Lung microvascular endothelial cell (primary cell): ENCODE measurements at regions not wholly inside any gene's neighbourhood (a gene's known extent, or its start where the extent isn't known, plus 50 kb on each side); places are given as distances from the start of the nearest gene placed in this dataset.

ENCODE experiments used
- DNase-seq, 2 donors: peaks; one replicate each; pipeline versions ENCODE4 v3.0.0 to v3.0.0-alpha.2; 2010; ENCODE audit warnings: low read depth in 2 of 2

DNA sequence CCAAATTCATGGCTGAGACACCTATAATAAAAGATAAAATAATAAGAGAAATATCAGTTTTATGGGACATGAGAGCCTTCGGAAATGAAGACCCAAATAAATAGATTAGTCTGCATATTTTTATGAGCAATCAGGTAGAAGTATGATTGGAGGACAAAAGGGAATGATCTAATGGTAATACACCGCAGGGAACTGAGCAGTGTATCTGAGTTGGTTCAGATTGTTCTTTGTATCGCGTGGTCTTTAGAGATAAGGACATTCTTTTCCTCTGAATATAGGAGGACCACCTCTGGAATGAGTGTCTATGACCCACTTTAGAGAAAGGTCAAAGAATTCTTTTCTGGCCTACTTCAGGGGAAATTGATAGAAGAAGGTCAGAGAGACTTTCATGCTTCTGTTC lies 801.8 kb upstream of the CHD1 start:
- peak in 1 of 2 donors; percentile 3 for DNase-seq

DNA sequence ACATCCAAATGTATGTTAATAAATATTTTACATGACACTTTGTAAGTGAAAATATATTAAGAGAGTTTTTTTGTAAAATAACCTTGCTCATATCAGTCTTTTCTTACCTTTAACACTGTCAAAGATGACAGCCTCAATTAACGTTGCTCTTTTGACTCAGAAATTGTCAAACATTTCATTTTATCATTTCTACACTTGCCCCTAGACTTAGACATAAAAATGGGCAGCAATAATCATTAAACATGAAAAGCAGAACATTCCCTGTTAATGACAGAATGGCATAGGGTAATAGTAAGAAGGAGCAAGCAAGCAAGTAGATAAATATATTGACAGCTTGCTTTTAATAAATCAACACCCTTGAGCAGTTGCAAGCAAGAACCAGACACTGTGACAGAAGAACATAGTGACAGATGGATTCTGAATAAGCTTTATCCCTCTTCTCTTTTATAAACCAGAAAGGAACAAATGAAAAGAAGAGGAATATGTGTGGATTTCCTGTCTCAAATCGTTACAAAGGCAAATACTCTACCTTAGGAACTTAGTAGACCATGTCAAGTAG lies 796.0 kb upstream of the CHD1 start:
- DNase-seq: no peak

DNA sequence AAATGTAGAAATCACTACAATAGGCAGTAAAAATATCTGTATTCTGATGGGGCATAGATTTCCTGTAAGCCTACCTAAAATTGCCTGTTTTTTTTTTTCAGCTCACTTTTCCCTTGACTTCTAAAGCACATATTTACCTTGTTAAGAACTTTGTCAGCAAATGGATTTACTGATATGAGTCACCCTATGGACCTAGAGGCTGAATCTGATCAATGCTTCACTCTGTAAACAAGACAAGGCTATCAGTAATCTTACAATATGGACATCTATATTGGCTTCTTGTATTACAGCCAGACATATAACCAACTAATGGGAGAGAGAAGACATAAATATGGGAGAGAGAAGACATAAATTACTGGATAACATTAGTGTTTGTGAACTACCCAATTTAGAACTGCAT lies 792.7 kb upstream of the CHD1 start:
- DNase-seq: no peak

DNA sequence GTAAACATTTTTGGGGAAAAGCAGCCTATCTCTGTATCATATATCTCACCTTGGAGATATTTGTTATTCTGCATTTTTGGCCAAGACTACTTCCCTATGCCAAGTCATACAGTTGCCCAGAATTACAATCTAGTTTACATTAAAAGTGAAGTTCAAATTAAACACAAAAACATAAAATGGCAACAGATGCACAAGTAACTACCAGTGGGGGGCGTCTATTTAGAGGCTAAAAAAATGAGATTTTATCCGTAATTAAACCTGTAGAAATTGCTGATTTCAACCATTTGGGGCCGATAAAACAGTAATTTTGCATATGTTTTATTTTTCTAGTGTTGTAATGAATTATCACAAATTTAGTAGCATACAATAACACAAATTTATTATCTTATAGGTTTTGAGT lies 787.1 kb upstream of the CHD1 start:
- DNase-seq: no peak

DNA sequence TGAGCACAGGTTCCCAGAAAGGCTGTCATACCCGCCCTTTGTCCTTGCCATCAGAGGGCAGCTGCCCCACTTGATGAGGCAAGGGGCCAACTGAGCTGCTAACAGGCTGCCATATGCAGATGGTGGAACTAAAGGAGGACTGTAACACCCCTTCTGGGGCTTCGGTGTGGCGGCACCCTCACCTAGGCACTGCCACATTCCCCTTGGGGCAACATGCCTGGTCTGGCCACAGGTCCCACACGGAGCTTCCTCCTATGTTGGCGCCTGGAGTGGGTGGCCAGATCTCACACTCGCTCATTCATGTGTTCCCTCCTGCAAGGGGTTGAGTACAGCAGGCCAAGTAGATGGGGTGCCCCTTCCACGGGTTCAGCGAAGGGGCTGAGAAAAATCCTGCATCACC lies 777.4 kb upstream of the CHD1 start:
- no peak for DNase-seq

DNA sequence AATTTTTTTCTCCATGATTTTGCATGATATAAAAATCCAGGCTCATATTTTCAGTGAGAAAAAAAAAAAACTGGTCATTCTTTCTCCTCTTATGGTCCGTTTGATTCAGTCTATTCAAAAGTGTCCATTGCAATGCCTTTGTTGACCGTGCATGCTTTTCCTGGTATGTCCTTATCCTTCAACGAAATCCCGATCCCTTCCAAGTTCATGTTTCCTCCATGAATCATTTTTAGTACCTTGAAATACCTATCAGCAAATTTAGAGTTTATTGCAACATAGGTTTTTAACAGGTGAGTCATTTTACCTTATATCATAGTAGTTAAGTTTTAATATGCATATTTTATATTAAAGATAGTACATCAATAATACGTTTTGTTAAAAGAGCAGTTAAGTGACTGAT lies 773.8 kb upstream of the CHD1 start:
- DNase-seq: no peak

DNA sequence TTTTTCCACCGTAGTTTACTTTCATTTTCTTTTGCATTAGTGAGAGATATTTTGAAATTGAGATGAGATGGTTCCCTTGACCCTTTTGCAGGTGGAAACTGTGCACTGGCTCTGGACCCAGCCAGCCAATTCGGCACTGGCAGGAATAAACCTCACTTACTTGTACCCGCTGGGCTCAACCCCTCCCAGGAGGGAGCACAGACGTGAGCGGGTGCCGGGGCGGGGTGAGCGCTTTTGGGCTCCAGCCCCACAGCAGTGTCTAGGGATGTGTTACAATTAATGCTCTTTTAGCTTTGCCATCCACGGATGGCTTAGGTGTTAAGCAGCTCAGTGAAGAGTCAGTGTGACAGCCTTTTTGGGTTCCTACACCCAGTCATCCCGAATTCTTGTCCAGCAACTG lies 766.1 kb upstream of the CHD1 start:
- no peak for DNase-seq

DNA sequence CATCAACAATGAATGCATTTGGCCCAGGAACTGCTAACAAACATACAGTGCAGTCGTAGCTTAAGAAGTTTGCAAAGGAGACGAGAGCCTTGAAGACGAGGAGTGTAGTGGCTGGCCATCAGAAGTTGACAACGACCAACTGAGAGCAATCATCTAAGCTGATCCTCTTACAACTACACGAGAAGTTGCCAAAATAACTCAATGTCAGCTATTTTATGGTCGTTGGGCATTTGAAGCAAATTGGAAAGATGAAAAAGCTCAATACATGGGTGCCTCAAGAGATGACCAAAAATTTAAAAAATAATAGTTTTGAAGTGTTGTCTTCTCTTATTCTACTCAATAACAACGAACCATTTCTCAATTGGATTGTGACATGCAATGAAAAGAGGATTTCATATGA lies 757.7 kb upstream of the CHD1 start:
- DNase-seq: no peak

DNA sequence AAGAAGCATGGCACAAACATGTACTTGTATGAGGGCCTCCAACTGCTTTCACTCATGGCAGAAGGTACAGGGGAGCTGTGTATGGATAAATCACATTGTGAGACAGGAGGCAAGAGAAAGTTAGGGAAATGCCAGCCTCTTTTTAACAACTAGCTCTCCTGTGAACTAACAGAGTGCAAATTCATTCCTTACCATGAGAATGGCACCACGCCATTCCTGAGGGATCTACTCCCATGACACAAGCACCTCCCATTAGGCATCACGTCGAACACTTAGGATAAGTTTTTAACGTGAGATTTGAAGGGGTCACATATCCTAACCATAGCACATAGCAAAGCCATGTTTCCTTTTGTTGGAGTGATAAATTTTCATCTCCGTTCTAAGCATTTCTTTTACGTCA lies 747.2 kb upstream of the CHD1 start:
- DNase-seq: no peak

DNA sequence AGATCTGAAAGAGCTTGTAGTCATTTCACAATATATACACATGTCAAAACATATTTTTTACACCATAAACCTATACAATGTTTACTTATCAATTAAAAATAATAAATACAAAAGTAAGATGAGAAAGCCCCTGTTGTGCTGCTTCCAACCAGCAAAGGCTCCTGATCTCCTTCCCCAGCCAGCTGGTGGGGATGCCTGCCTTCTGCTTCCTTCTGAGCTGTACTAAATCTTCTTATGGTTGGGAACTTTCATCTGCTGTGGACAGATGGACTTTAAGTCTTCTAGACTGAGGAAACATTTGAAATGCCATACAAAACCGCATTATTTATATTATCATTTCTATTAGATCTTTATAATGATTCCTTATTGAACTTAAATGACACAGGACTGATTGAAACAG lies 745.3 kb upstream of the CHD1 start:
- DNase-seq: no peak

DNA sequence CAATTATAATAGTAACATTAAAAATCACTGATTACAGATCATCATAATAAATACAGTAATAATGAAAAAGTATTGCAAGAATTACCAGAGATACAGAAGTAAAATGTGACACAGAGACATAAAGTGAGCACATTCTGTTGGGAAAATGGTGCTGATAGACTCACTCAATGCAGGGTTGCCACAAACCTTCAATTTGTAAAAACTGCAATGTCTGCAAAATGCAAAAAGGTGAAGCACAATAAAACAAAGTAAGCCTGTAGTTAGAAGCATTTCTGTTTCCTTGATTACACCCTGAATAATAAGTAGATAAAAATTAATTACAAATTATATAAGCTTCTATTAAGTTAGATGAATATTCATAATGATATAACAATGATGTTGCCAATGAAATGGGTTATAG lies 736.2 kb upstream of the CHD1 start:
- no peak for DNase-seq

DNA sequence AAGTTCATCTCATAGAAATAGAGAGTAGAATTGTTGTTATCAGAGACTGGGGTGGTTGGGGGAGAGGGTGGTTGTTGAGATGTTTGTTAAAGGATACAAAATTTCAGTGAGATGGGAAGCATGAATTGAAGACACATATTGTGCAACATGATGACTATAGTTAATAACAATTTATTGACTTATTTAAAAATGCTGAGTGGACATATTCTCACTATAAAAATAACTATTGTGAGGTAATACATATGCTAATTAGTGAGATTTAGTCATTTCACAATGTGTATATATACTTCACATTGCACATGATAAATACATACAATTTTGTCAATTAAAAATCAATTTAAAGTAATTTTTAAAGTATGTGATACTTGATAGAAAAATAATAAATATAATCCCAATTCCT lies 722.5 kb upstream of the CHD1 start:
- DNase-seq: no peak

DNA sequence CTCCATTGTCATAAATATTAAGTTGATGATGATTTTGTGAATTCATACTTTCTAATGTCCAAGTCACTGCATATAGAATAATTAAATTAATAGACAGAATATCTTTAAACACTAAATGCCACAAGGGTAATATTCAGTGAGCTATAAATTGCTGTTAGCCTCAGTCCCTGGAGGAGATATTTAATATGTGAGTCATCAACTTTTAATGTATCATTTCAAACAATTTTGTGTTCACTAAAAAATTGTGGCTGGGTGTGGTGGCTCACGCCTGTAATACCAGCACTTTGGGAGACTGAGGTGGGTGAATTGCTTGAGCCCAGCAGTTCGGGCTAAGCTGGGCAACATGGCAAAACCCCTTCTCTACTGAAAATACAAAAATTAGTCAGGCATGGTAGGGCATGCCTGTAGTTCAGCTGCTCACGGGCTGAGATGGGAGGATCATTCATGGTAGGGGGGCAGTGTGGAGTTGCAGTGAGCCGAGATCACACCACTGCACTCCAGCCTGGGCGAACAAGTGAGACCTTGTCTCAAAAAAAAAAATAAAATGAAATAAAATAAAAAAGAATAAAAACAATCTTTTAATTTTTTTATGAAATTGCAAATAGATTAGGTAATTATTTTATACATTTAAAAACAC lies 717.3 kb upstream of the CHD1 start:
- DNase-seq: no peak

DNA sequence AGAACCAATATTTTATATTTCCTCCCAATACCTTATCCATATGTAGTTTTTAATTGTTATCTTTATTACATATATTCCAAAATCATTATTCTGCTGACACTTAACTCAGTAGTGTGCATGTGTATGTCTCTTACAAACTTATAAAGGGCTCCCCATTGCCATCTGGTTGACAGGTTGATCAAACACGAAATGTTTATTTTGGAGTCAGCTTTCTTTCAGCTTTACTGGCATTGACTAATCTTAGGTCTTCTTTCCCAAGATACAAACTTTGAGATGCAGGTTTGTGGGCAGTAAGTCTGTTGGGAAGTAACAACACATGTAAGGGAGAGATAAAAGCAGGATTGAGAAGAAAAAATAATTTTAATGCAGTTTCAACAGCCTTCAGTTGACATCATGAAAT lies 716.0 kb upstream of the CHD1 start:
- no peak for DNase-seq

DNA sequence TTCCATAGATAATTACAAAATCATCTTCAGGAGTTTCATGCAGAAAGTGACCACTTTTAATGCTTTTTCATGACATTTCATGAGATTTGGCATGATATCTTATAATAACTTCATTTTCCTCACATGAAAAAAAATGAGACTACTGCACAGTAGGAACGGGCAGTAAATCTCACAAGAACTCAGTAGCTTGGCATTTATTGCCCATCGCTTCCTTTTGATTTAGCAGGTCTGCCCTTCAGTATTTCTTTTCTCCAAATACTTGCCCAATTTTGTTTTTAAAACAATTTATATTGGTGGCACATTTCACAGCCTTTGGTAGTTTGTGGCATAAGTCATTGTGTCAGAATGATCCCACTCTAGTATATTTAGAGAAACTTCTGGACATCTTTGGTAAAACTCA lies 711.8 kb upstream of the CHD1 start:
- DNase-seq: no peak

DNA sequence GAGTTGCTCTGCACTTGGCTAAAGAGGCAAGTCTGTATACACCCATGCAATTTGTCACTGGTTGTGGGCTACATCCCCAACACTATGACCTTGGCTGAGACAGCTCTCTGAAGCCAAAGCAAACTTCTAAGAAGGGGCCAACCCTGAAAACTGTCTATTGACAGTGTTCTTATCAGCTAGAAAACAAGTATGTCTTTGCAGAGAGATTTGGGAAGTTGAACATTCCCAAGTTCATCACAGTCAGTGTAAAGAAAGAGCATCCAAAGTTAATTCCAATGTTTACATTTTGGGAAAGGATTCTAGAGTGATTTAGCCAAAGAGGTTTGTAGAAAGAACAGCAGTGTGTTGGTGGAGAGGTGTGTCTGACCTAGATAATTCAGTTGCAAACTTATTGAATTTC lies 711.1 kb upstream of the CHD1 start:
- no peak for DNase-seq

DNA sequence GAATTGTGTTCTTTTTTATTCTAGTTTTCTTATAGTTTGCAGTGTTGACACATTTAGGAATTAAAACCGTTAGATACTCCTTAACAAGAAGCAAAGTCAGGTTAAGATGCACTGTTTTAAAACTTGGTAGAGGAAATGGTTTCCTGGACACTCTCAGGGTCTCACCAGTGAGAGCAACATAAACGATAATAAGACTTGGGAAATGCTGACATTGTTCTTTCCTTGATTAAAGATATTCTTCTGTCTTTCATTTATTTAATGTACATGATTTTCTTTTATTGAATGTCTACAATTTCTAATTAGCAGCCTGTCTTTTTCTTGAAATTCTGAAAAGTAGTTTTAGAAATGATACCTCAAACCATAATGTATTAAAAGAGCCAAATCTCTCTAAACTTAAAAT lies 707.9 kb upstream of the CHD1 start:
- DNase-seq: no peak

DNA sequence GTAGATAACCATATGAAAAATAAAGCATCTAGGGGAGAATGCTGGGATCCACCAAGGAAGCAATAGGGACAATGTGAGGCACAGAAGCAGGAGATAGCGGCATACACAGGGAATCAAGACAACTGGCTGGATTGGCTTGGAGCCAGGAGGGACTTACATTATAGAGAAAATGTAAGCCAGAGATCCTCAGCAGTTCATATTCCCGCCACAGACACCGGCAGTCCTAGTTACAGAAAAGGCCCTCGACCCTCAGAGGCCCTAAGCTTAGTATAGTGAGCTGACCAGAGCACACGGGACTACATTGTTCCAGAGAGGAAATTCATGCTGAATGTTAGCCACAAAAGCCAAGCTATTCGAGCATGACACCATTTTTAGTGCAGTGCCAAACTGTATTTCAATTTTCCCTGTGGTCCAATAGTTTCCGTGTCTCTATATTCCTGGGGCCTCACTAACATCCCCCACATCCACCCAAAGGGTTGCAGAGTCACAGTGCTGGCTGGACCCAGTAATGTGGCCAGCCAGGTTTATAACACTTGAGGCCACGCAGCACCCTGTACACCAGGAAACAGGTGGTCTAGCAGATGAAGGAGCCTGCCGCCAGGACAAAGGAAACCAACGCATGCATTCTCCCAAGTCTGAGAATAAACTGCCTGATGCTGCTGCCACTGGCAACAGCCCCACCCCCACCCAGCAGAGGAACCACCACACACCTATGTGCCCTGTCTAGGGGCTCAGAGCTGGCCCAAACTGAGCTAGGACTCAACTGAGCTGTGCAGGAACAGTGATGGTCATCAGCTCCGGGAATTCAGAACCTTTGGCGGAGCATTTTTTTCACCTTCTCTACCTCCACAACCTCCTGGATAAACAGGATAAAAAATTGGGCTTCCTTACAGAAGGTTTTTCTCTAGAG lies 693.2 kb upstream of the CHD1 start:
- DNase-seq: no peak

DNA sequence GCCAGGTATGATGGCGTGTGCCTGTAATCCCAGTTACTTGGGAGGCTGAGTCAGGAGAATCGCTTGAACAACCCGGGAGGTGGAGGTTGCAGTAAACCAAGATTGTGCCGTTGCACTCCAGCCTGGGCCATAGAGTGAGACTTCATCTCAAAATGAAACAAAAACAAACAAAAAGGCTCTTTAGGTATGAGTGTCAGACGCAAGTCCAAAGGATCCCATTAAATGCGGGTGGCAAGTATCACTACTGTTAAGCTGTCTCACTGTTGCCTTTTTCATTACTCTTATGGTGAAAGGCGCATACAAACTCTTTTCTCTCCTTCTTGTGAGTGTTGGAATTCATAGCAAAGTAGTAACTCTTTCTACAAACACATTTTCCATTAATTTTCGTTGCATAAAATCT lies 688.5 kb upstream of the CHD1 start:
- no peak for DNase-seq

DNA sequence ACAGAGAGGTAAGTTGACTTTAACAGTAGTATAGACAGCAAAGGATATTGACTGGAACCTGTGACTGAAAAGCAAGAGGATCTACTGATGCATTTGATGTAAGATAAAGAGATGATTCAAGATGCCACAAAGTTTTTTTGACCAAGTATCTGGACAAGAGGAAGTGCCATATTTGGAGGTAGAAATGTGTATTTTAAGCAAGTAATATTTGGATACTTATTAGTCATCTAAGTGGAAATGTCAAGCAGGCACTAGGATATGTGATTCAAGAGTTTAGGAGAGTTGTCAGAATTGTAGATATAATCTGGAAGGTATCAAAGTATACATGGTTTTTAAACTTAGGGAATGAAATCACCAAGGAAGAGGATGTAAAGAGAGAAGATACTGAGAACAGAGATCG lies 686.1 kb upstream of the CHD1 start:
- no peak for DNase-seq

DNA sequence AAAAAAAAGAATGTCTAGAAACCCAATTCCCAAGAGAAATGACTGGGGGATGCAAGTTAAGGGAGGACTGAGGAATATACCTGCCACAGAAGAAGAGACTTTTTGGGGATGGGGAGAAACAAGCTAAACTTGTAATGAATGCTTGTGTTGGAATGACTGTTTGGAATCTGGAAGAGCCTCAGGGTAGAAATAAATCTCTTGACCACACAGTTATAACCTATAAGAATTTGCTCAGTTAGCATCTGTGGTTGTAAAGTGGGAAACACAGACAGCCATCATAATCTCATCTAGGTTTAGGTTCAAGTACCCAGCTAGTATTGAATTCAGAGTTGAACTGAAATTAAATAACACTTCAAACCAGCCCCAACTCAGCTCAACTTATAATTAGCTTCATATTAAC lies 678.3 kb upstream of the CHD1 start:
- DNase-seq: no peak

DNA sequence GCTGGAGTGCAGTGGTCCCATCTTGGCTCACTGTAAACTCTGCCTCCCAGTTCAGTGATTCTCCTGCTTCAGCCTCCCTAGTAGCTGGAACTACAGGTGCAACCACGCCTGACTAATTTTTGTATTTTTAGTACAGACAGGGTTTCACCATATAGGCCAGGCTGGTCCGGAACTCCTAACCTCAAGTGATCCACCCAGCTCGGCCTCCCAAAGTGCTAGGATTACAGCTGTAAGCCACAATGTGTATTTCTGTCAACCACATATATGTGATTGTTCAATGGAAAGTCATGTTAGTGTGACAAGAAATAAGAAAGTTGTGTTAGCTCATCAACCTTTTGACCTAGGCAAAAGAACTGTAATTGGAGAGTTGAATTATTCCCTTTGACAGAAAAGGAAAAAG lies 677.1 kb upstream of the CHD1 start:
- DNase-seq: no peak

DNA sequence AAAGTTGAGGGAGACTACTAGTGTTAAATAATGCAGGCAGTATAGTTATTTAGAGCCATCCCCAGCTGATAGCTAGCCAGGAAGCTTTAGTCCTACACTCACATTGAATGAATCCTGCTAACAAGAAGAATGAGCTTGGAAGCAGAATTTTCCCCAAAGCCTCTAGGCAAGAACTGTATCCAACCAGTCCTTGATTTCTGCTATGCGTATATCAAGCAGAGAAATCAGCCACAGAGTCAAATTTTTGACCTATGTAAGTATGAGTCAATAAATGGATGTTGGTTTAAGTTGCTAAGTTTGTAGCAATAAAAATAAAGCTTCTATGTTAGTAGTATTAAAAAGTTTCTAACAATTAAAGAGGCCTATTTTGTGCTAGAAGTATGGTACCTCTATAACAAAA lies 672.1 kb upstream of the CHD1 start:
- DNase-seq: no peak
